HL-60/S4 (cell line): ENCODE measurements at regions not wholly inside any gene's neighbourhood (a gene's known extent, or its start where the extent isn't known, plus 50 kb on each side); places are given as distances from the start of the nearest gene placed in this dataset.
"Not testable (repeated sequence)": the region's sequence is repeated elsewhere in the genome, so short reads cannot be mapped to it uniquely, and the experiment has no call there.

Source experiments
- in situ Hi-C: fragments of 300-500 bp; cut with MboI; formaldehyde crosslinking; loops from 2 replicates; pipeline ENCODE4 v1.14.3; 2022; ENCODE audit warnings: low sequenced_read_pairs

DNA sequence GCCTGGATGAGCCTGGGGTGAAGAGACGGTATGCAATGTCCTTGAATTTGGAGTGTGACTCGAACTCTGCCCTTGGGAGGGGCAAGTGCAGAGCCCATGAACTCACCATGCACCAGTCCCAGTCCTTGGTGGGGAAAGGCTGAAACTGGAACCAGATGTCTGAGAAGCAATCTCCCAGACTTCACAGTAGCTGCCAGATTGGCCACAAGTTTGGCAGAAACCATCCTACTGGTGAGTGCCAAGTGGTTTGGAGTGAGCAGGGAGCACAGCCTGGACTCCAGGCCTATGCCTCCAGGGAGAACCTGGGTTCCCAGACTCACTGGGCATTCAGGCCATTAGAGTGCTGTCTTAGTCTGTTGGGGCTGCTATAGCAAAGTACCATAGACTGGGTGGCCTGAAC is 99.6 kb upstream of the LYZL1 start:
- in situ Hi-C loops = no loop called here

DNA sequence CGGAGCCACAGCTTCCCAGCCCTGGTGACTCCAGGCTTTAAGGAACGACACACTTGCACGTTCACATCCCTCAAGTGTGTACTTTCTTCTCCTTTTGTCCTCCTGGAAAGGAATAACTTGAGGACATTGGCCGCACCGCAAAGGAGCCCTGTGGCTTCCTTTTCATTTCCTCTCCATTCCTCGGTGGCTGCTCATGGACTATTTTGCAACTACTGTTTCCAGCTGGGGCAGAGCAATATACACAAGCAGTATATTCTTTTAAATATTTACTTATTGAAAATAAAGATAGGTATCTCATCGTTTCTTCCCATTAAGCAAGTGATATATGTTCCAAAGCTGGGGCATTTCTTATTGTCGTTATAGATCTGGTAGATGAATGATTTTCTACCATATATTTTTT is 97.2 kb upstream of the LYZL1 start:
- in situ Hi-C loops = no loop called here

DNA sequence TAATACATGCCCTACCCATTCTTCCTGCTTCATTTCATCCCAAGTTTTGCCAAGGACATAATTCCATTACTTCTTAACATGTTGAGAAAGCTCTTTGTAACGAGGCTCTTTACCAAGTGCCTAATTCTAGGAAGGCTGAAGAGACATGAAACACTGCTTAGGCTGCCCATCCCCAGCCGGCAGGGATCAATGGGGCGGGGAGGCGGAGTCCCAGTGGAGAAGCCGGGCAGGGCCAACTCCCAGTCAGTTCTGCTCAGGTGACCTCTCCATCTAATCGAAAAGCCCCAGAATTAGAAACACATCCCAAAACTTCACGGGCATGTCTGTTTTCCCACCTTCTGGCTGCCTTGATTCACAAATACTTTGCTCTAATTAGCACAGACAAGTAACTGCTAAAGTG is 89.5 kb upstream of the LYZL1 start:
- in situ Hi-C loops = no loop called here

DNA sequence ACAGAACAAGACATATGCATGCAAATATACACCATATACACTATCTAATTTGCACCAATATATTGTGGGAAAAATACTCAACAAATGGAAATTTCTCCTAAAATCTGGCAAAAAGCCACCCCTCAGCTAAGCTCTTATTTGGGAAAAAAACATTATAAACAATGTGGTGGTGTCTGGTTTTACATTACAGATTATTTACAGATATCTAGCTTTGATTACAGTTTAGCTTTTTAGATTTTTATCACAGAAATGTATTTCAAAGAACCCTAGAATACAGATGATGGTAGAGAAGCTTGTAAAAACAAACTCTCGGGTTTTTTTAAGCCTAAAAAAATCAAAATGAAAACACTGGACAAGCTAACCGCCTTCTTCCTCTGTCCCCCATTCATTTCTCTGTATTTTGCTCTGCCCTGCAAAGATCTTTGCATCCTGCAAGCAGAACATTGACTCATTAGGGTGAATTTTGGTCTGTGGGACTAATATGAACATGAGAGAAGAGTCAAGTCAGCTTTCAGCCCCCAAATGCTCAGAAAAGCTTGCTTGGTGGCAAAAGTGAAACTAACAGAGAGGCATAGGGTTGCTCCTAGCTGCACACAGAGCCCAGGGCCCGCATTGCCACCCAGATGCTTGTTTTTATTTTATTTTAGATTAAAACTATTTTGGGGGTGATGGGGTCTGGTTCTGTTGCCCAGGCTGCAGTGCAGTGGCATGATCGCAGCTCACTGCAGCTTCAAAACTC is 88.8 kb upstream of the LYZL1 start:
- in situ Hi-C loops = no loop called here

DNA sequence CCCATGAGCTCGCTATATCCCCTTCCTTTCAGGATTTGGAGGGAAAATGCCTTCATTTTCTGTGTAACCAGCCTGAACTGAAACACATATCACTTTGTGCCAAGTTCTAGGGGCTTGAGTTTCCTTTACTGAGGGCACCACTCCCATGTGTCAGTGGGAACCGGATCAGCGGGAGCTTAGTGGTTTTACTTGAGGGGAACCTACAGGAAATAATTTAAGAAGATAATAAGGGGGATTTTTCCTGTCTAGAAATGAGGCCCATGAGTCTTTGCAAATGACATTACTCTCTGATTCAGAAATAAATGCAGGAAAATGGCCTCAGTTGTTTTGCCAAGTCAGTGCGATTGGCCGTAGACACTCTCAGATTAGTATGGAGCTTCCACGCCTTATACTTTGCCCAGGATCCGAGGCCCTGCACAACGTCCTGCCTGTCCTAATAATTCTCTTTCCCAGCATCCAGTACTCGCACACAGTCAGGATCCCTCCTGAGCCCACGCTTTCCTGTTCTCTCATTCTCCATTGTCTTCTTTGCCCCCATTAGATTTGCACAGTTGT is 86.4 kb upstream of the LYZL1 start:
- in situ Hi-C loops = no loop called here

DNA sequence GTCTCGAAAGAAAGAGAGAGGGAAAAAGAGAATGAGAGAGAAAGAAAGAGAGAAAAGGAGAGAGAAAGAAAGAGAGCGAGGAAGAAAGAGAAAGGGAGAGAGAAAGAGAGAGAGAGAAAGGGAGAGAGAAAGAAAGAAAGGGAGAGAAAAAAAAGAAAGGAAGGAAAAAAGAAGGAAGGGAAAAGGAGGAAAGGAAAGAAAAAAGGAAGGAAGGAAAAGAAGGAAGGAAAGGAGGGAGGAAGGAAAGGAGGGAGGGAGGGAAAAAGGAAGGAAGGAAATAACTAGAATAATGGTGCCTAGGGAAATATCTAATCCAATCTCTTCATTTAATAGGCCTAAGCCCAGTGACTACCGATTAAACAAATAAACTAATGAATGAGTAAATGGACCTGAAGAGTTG is 85.4 kb upstream of the LYZL1 start:
- in situ Hi-C loops = no loop called here

DNA sequence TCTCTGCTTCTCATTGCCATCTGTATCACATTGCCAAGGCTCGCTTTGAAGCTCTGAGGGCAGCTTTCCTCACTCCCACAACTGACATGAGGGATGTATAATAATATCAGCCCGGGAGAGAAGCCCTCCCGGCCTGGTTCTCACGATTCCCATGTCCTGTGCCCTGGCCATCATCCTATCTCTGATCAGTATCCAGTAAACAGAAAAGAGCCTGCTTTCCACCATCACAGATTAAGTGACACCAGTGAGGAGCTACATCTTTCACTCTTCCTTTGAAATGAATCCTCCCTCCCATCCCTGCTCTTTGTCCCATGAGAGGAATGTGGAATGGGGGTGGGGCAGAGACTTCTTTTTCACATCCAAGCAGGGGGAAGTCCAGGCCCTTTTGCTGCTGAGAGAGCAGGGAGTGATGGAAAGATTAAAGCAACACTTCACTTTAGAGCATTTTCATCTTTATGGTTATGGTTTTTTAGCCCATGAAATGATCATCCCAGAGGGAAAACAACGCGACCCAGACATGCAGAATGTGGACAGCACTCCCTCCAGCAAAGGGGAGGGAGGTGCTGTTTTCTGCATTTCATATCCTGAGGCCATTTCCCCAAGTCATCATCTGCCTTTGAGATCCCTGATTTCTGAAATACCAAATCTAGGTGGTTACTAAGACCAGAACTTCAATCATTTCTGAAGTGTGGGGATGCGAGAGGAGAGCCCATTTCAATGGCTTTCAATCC is 84.6 kb upstream of the LYZL1 start:
- in situ Hi-C loops = no loop called here

DNA sequence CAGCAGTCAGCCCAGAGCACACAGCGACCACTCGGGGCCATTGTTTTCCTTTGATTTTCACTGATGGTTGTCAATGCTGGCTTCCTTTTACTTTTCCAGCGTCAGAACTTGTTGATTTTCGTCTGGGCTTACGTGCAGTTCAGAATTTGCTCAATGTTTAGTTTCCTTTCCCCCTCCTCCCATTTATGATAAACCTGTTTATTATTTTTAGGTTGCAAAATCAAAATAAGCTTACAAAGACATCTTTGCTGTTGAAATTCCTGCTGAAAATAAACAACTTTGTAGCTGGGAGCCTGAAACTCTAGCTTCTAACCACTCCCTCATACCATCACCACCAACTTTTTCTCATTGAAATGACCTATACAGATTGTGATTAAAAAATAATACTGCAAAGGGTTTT is 83.1 kb upstream of the LYZL1 start:
- in situ Hi-C loops = no loop called here

DNA sequence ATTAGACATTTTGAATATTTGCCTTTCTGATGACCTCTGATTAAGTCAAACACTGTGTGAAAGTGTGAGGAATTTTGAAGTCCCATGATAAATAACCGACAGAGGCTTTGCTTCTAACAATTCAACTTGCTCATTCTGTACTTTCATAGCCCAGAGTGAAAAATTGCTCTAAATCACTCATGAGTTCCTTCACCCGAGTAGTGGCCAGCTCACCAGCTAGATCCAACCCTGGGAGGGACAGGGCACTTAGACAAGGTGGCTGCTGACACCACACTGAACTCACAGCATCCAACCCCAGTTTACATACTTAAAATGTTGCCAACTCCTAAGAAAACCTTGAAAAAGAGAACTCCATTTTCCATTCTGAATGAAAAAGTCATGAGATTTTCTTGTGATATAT is 80.0 kb upstream of the LYZL1 start:
- in situ Hi-C loops = no loop called here

DNA sequence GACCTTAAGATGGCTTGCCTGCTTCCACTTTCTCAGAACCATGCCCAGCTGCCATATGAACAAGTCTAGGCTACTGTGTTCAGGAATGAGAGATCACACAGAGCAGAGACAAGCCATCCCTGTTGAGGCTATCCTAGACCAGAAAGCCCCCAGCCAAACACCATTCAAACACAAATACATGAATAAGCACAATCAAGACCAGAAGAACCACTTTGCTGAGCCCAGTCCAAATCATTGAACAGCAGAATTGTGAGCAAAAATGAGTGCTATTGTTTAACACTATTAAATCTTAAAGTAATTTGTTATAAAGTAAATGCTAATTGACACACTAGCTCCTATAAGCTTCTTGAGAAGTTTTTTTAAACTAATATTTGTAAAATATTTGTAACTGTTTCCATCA is 79.0 kb upstream of the LYZL1 start:
- in situ Hi-C loops = no loop called here

DNA sequence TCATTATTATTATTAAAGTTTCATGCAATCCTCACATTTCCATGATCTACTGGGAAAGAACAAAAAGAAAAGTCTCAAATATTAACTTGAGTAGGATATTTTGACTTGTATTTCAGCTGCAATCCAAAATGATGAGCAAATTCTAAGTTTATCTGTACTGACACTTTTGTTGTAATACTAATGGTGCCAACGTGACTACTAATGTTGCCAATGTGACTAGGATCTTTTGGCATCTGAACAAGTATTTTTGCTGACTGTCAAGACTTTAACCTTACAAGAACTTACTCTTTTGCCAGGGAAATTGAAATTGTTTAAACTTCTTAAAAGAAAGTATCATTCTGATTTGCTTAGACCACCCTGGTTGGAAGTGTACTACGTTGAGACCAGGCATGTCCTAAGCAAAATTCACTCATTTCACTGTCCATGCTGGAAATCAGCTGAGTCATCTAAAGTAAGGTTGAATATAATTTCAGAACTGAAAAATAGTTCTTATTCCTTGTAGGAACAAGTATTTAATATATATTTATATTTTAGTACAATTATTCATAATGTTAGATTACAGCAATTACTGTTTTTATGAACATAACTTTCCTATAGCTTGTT is 78.5 kb upstream of the LYZL1 start:
- in situ Hi-C loops = no loop called here

DNA sequence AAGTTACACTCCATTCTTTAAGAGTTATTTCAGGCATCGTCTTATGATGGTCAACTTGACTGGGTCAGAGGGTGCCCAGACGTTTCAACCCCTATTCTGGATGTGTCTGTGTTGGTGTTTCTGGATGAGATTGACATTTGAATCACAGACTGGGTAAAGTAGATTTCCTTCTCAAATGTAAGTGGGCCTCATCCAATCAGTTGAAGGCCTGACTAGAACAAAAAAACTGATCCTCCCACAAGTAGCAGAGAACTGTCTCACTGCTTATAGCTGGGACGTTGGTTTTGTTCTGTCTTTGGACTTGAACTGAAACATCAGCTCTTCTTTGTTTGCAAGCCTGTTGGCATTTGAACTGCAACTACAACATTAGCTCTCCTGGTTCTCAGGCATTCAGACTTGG is 76.3 kb upstream of the LYZL1 start:
- in situ Hi-C loops = no loop called here

DNA sequence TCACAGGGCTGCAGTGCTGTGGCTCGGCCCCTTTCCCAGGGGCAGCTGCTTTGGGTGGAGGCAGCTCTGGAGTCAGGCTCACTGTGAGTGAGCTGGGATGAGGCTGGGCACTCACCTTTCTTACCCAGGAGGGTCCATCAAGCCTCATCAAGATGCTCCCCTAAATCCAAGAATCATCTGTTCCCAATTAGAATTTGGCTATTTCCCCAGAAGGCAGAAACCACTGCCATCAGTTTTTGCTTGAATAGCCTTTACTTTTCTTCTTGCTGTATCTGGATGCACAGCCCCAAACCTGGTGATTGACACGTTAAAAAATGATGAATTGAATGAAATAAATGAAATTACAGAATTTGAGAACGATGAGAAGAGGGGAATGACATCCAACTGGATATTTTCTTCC is 74.3 kb upstream of the LYZL1 start:
- in situ Hi-C loops = no loop called here

DNA sequence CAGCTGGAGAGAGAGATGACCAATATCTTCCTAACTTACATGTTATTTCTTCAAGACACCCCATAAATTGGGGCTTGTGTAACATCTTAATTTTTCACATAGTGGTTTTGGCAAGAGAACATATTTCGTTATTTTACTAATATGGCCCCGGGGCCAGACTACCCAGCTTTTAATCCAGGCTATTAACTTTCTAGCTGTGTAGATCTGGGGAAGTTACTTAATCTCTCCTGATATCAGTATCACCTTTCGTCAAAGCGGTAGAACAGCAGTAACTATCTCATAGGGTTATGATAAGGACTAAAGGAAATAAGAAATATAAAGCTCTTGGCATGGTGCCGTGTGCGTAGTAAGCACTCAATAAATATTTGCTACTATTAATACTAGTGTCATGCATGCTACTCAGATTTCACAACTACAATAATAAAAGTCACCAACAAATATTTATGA is 71.6 kb upstream of the LYZL1 start:
- in situ Hi-C loops = no loop called here

DNA sequence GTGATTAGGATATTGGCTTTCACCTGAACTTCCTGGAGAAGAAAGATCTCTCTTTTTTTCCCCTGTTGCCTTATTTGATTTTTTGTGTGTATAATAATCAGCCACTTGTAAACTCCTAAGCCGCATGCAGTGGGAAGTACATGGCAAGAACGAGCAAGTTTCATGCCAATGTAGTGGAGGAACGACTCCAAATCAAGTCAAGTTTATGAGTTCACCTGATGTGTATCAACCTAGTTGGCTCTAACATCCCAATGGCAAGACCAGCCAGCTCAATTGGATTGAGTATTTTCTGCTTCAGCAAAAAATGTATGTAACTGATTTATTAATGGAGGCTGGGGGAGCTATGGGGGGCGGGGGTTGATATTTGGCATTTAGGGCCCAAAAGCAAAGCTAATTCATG is 65.5 kb upstream of the LYZL1 start:
- in situ Hi-C loops = no loop called here

DNA sequence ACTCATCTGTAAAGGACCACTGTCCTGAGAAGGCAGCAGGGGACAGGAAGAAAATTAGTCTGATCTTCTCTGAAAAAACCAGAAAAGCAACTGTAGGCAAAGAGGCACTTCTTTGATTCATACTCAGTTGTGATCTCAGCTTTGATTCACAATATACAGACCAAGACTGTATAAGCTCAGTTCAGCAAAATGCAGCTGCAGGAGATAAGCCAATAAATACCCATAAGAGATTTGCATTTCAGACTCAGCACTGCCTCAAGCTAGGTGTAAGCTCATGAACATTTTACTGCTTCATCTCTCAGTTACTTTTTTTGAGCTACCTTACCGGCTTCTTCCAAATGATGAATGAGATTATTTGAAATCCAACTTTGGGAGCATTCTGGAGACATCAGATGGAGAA is 64.2 kb upstream of the LYZL1 start:
- in situ Hi-C loops = no loop called here

DNA sequence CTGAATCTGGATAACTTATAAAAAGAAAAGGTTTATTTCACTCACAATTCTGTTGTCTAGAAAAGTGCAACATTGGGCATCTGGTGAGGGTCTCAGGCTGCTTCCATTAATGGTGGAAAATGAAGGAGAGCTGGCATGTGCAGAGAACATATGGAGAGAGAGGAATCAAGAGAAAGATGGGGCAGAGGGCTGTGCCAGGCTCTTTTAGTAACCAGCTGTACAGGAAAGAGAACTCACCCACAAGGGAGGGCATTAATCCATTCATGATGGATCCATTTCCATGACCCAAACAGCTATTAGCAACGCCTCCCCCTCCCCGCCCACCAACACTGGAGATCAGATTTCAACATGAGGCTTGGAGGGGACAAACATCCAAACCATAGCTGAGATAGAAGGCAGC is 61.7 kb upstream of the LYZL1 start:
- in situ Hi-C loops = no loop called here

DNA sequence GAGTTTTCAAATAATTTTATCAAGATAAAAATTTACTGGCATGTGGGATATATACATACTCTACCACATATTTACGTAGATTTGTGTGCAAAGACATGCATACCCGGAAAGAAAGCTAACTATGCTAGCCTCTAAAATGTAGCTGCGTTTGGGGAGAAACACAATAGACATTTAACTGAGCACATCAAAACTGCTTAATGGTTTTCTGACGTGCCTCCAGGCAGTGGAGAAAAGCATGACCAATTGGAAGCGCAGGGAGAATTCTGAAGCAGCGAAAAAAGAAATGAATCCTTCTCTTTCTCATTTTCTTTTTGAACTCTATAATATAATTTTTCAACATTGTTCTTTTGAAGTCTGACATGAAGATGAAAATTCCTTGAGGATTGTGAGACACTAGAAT is 60.3 kb upstream of the LYZL1 start:
- in situ Hi-C loops = no loop called here

DNA sequence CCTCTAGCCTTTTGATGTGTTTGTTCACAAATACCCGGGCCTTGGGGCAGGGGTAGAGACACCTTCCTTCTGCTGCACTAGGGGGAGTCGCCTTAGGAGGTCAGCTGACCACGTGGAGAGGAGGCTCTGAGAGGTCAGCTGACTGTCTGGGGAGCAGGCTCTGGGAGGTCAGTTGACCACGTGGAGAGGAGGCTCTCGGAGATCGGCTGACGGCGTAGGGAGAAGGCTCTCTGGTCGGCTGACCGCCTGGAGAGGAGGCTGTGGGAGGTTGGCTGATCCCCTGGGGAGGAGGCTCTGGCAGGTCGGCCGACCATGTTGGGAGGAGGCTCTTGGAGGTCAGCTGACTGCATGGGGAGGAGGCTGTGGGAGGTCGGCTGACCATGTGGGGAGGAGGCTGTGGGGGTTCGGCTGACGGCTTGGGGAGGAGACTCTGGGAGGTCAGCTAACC is 59.6 kb upstream of the LYZL1 start:
- in situ Hi-C loops = no loop called here

DNA sequence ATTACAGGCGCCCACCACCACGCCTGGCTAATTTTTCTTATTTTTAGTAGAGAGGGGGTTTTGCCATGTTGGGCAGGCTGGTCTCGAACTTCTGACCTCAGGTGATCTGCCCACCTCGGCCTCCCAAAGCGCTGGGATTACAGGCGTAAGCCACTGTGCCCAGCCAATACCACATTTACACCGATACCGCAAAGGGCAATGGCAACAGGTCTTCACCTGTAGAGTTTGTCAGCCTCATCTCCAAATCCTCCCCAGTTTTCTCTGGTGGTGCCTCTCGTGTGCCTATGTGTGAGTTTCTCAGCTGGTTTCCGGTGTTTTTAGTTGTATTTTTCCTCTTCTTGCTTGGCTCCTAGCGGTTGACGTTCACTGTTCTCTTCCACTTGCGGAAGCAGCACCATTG is 52.0 kb upstream of the LYZL1 start:
- in situ Hi-C loops = not testable (repeated sequence)

DNA sequence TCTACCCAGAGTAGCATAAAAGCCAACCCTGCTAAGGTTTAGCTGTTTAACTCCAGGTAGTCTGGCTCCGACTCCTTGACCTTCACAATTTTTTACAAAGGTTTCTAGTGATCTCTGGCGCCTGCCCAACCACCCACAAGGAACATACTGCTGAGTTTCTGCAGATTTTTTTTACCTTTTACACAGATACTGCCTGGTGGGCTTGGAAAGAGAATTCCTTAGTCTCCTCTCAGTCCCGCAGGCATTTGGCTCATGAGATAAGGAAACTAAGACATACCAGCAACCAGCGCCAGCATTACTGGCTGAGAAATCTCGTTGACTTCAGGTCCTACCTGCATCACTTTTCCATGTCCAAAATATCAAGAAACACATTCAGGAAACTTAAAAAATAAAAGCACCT is 51.1 kb upstream of the LYZL1 start:
- in situ Hi-C loops = no loop called here
